GM19238 (cell line): ENCODE measurements at regions not wholly inside any gene's neighbourhood (a gene's known extent, or its start where the extent isn't known, plus 50 kb on each side); places are given as distances from the start of the nearest gene placed in this dataset.

Experiments used
- DNase-seq: peaks from one replicate; pipeline ENCODE4 v3.0.0; 2011; ENCODE audit warnings: low spot score; ENCODE audit not compliant: insufficient read length

DNA sequence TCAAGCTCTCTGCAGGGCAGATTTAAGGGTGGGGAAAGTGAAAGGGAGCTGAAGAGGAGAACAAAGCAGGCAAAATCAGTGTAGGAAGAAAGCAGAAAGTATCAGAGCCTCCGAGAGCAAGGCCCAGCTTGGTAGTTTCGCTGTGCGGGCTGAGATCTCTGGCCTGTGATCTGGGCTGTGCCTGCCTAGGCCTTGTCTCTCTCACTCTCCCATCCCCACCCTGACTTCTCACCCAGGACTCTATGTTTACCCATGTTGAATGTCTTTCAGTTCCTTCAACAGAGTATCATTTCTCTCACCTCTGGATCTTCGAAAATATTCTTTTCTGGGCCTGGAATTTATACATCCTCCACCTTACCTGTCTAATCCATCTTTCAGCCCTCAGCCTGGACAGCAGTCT is 391.3 kb downstream of the FOXO1 start:
- DNase-seq: no peak

DNA sequence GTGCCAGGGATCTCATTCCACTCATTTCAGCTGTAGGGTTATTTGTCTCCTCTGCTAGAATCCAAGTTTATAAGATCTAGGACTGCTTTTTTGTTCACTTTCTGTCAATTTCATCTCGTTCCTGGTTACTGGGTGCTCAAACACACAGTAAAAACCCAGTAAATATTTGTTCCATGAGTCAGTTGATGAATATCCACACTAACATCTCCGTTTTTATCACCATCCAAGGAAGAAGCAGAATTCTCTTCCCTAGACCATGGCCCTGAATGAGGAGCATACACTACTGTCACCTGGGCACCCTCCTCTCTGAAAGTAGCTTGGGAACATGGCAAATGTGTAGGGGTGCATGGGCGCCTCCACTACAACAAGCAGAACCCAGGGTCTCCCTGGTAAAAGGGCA is 390.8 kb downstream of the FOXO1 start:
- no peak for DNase-seq

DNA sequence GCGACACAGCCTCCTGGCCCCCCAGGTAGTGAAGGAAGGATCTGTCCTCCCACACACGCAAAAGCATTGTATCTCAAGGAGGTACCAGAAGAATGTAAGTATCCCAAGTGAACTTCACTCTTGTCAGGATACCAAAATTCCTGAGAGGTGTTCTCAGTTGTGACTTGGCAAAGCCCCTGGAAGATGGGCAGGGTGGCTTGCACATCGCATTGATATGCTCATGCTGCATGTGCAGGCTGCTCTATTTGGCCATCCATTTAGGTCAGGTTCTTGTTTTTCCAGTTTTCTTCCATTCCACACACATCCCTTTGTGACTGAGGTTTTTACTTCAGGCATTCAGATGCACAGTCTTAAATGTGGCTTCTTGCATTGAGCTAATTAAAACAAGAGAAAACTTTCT is 382.8 kb downstream of the FOXO1 start:
- DNase-seq: no peak

DNA sequence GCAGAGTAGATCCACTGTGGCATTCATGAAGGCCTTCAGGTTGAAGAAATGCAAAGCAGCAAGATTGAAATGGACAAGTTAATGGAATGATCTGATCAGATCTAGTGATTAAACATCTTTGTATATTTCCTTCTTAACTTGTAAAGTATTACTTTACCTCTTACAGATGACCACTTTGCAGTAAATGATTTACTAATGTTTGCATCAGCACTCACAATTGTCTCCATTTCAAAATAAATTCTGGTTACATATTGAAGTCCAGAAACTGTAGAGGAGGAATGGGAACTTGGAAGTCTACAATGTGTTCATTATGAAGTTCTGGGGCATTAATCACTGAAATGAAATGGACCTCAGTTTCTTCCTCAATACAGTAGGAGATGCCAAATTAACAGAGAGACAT is 380.8 kb downstream of the FOXO1 start:
- DNase-seq: no peak

DNA sequence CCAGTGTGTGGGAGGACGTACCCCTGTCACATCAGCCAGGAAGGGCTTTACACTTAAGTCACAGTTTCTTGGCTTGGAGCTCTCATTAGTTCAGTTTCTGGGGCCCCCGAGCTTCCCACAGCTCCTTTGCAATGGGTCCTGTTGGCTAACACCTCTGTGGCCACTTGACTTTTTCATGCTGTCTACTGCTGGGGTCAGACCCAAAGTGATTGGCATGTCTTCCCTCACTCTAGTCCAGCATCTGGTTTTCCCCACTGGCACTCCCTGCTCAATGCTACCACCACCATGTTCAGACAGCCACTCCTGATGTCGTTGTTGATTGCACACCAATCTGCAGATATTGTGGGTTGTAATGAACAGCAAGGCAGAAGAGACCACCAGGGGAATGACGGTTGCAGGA is 379.0 kb downstream of the FOXO1 start:
- no peak for DNase-seq

DNA sequence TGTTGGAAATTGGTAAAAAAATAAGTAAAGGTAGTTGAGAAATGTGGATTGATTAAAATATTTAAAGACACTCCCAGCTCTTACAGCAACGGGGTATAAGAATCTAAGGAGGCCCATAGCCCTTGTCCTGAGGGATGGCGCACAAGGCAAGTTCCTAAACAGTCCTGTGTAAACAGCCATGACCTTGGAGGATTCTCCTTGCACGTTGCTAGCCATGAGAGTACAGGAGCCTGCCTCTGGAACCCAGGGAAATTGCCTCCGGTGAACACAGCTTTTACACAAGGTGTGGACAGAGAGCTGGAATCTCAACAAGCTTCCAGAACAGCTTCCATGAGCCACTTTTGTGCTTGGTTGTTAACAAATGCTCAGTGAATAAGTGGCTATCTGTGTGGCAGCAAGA is 378.2 kb downstream of the FOXO1 start:
- no peak for DNase-seq

DNA sequence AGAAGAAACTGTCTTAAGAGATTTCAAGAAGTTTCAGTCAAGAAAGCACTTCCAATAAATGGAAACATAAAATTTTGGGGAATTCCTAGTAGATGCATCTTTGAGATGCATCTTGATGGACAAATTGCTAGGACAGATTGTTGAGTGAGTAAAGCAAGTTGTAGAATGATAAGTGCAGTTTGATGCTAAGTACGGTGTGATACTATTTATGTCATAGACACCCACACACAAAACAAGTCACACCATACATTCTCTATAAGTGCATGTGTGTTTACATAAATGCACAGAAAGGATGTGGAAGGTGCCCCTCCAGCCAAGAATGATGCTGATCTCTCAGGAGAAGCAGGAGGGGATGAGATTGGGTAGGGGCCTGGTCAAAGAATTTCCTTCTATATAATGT is 375.7 kb downstream of the FOXO1 start:
- DNase-seq: no peak

DNA sequence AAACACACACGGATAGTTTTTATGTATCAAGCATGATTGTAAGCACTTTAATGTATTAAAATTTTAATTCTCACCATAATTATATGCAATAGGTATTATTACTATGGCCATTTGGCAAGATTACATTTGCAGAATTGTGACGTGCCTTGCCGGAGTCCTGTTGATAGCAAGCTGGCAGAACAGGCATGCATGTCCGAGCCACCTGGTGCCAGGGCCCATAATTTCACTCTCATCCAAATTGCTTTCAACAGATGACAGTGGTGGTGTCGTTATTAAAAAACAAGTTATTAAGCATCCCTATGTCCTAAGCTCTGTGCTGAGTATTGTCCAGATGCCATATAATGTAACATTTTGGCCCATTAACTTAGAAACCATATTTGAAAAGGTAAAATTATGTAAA is 374.3 kb downstream of the FOXO1 start:
- no peak for DNase-seq

DNA sequence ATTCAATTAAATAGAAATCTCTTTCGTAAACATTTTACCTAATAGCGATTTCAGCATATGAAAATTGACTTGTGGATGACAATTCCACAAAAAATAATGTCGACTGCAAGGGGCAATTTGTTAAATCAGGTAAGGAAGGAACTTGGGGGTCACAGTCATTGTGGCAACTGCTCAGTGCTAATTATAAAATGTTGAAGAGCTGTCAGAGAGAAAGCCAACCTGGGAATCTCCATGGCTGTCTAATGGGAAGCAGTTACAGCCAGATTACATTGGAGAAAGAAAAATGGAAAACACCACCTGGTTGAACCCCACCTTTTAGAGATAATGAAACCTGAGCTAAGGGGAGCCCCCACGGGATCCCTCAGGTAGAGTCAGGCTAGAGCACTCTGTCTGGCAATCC is 373.9 kb downstream of the FOXO1 start:
- no peak for DNase-seq

DNA sequence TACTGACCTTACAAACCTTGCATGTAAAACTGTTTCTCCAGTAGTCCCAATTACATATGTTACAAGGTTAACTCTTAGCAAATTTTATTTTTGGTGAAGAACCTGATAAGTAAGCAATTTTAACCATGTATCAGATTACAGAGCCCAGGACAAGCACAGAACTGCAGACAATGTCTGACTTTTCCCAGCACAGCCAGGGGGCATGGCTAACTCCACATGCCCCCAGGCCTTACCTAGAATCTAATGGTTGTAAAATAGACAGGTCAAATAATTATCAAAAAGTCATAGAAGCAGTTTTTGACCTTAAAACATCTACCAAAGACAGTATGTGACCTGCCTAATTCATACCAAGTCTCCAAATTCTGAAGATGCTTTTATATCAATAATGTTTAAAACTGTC is 364.1 kb downstream of the FOXO1 start:
- no peak for DNase-seq

DNA sequence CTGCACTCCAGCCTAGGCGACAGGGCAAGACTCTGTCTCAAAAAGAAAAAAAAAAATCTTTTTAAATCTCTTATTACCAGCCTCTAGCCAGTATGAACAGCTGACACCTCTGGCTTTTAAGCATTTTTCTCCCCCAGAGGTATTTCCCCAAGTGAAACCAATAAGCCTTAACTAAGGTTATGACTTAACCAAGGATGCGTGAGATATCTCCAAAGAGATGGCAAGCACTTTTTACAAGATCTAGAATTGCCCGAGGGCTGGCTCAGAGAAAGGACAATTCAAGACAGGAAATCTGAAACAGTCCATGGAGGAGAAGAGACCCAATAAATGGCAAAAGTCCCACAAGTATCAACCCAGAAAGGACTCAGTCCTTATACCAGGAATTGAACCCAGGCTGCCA is 362.1 kb downstream of the FOXO1 start:
- DNase-seq: no peak

DNA sequence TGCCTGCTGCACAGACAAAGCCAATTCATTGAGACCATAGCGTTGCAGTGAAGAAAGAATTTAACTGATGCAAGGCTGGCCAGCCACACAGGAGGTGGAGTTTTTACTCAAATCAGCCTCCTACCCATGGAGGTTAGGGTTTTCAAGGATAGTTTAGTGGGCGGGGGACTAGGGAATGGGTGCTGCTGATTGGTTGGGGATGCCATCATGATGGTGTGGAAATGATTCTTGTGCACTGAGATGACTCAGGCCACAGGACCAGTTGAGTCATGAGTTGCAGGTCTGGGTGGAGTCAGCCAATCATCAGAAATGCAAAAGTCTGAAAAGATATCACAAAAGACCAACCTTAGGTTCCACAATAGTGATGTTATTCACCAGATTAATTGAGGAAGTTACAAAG is 359.6 kb downstream of the FOXO1 start:
- no peak for DNase-seq

DNA sequence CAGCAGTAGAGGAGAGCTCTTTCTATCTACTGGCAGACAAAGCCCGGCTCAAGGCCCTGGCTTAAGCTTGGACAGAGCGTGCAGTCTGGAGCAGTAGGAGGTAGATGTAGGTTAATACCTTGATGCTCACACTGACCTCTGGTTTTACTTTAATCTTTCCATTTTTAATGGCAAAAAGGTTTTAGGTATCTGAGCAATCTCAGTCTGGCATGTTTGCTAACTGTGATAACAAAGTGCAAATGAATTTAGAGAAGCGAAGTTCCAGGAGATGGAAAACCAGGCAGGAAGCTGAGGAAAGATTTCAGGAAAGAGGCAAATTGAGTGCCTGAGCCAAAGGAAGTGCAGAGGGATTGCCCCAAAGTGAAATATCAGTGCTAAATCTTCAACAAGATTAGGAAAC is 356.6 kb downstream of the FOXO1 start:
- DNase-seq: no peak

DNA sequence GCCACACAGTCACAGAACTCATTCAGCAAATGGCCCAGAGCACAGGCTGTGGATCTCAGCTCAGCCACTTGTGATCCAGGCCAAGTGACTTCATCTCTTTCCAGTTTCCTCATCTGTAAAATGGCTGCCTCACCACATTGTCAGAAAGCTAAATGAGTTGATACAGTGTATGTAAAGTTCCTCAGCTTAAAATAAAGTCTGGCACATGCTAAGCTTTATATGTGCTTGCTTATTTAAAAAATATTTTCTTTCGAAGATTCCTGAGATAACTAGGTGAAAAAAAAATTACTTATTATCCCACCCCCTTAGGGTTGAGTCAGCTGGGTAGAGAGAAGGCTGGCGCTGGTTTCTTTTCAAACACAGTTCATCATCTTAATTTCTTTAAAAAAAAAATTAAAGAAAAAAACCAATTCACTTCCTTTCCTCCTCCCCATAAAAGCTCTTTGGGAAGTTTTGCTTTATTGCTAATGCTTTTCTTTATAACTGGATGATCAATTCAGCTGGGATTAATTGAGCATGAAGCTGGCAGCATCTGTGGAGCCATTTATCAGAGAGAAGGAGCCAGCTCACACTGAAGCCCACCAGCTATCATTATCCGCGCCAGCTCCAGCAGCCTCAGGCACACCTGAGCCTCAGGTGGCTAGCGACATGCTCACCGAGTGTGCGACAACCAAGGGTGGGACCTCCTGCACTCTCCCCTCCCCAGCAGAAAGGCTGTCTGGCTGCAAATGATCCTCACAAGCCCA is 354.9 kb downstream of the FOXO1 start:
- no peak for DNase-seq

DNA sequence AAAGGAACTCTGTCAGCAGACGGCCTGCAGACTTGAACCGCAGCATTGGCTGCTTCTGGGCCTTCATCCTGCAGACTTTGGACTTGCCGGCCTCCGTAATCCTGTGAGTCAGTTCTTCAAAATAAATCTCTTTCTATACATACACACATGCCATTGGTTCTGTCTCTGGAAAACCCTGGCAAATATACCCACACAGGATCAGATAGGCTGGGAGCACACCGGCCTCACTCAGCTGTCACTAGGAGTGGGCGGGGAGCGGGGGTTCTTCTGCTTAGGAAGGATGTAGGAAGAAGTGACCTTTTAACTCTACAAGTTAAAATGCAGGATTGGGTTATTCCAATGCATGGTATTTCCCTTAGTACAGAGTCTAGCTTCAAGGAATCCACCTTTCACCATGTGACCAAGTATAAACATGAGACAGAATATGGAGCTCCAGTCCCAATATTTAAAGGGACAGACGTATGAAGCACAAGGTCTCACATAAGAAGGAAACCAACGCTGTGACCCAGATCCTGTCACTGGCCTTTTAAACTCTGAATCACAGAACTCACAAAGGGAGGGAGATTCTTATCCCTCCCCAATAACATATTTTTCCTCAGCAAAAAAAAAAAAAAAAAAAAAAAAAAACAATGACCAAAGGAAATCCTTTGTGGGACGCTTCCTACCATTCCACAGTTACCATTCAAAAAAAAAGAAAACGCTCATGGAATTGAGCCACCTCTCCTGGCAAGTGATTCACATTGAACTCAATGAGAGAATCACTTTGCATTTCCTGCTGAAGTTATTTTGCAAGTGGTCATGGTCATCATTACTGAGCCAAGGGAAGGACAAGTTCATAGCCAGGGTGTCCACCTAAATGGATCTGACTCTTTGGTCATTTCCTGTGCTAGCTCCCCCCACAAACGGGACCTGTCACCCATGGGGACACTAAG is 352.9 kb downstream of the FOXO1 start:
- DNase-seq: no peak

DNA sequence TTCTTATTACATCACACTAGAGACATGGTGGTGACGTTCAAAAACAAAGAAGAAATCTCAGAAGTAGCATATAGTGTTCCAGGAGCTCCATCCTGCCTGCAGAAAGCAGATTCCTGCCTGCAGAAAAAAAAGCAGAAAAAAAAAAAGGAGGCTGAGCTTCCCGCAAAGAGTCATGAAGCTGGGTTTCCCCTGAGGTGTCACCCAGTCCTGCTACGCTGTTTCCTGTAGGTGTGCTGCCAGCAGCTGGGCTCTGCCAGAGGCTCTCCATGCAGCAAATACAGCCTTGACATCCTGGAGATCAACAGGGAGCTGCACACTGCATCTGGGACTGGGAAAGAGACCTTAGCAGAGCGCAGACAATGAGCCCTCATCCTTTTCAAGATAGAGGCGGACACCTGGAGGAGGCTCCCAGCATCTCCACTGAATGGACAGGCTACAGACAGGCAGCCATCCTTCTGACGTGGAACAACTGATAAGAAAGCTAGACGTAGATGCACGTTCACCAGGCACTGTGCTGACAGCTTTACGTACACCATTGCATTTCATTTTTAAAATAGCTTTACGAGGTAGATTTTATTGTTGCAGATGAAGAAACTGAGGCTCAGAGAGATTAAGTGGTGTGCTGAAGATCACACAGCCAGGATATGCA is 350.9 kb downstream of the FOXO1 start:
- DNase-seq: no peak

DNA sequence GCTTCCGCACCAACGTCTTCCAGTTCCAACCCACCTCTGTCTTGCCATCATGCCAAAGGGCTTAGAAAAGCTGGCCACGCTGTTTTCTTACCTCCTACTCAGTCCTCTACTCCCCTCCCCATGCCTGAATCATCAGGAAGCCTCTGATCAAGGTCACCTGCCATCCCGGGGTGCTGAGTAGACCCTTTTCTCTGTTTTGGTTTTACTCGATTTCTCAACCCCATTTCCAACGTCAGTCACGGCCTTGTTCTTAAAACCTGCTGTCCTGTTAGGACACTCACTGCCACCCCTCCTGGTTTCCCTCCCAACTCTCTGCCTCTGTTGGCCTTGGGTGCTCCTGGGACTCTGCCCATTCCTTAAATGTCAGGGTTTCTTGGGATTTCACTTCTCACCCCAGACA is 350.1 kb downstream of the FOXO1 start:
- no peak for DNase-seq

DNA sequence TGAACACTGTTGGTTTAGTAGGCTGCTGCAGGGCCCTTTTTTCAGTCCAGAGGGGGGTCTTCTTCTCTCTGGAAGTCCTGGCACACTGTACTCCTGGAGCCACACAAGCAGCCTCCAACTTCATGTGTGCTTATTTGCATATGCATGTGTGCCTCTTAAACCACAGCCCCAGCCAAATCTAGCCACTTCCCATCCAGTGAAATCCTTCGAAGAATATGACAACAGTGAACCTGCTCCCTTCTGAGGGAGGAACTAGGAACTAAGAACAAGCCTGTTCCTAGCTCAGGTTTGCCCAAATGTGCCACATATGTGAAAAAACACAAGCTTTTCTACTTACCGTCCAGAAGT is 348.5 kb downstream of the FOXO1 start:
- no peak for DNase-seq

DNA sequence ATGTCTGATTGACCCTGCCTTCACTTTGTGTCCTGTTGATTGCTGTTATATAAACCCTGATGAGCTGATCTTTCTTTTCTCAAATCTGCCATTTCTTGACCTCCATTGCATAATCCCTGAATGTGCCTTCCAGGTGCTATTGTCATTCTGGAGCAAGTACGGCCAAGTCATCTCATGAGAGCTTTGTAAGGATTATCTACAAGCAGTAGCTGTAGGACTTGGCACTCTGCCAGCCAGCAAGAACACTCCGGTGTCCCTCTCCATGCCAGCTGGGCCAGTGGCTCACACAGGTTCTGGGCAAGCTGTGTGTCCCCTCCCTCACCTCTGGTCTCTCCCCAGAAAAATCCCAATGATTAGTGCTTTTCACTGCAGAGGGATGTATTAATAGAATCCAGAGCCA is 348.1 kb downstream of the FOXO1 start:
- no peak for DNase-seq

DNA sequence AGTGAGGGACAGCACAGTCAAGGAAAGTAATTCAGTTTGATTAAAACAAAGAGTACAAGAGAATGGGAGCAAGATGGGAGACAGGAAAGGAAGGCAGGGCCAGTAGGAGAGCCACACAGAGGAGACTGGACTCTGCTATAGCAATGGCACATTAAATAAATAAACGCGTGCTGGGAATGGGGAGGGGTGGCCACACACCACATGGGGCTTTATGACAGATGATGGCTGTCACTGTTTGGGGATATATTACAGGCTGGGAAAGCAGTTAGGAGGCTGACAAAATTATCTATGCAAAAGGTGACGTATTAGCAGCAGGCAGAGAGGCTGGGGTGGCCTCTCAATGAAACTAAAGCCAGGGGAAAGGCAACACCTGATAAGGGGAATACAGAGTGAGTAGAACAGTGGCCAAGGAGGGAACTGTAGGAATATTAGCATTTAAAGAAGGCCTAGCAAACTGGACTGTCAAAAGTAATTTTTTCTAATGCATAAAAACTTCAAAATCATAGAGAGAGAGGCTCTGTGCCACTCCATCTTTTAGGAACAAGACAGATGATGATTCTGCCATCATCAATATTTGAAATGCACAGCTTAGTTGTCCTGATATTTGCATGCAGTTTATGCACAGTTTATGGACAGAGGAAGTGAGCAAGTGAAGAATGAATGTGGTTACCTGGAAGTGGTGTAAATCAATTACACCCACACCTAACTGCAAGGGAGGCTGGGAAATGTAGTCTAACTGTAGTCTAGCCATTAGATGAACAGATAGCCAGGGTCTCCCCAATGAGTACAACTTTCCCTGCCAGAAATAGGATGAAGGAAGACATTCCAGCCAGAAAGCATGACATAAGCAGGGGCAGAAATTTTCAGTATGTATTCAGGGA is 346.5 kb downstream of the FOXO1 start:
- DNase-seq: no peak

DNA sequence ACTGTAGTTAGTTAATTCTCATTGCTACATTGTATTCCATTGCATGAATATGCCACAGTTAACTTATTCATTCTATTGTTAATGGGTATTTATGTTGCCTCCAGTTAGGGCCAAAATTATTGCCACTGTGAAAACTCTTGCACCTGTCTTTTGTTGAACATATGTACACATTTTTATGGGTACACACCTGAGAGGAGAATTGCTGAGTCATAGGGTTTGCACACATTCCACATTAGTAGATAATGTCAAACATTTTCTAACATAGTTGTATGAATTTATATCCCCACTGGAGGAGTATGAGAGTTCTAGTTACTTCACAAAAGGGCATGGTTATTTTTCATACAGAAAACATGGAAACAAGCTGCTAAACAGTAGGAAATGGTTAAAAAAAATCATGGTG is 338.4 kb downstream of the FOXO1 start:
- no peak for DNase-seq
